OCI-M1 (cell line): ENCODE measurements at regions not wholly inside any gene's neighbourhood (a gene's known extent, or its start where the extent isn't known, plus 50 kb on each side); places are given as distances from the start of the nearest gene placed in this dataset.

Source experiments
- DNase-seq: peaks from one replicate; lab custom pipeline; 2025; lab: John Stamatoyannopoulos, UW

DNA sequence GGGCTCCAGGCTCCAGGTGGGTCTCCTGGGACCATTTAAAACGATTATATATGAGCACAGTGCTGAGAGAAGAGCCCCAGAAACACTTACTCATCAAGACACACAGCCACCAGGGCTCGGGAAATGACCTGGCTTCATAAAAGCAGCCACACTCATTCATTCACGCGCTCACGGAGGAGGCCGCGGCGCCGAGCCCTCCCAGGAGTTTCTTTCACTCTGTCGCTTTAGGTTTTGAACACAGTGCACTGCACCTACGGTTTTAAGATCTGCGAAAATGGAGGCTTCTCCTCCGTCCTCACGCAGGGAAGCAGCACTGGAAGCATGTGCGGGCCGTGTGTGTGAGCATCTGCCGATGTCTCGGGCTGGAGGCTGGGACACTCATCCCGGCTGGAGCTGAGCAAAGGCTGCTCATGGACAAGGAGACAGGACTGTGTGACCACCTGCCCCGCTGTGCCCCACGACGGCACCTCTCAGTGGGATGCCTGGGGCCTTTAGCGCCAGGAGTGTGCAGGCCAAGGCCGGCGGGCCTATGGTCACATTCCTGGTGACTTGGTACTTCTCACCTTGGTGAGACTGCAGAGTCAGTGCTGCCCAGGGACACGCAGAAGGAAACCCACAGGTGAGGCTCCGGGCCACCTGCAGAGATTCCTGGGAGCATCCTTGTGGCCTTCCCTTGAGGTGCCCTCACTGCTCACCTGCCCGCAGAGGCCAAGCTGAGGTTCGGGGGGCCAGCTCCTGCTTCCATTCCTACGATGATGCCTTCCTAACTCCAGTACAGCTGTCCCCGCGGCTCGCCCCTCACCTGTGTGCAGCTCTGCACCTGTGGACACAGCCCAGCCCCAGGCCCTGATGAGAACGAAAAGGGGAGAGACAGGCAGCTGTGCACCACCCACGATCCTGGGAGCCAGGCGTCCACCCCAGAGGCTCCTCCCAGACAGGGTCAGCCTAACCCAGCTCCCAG lies 872.0 kb downstream of the BRD1 start:
- no peak for DNase-seq

DNA sequence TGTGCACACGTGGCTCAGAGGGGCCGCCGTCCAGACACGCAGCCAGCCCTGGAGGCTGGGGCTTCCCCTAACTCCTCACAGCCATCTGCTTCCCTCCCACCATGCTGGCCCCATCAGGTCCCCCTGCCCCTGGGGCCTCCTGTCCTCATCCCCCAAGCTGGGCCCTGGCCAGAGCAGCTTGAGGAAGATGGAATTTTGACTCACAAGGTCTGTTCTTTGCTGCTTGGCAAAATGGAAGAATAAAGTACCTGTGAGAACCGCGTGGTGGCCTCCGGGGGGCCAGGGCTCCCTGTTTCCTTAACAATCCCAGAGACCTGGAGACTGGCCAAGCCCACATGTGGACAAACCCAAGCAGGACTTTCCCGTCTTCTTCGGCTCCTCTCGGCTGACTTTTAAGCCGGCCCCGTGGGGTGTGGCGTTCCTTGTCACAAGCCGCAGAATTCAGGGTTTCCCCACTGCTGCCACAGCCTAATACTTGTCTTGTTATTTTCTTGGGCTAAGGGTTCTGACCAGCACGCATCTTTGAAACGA lies 872.8 kb downstream of the BRD1 start:
- no peak for DNase-seq

DNA sequence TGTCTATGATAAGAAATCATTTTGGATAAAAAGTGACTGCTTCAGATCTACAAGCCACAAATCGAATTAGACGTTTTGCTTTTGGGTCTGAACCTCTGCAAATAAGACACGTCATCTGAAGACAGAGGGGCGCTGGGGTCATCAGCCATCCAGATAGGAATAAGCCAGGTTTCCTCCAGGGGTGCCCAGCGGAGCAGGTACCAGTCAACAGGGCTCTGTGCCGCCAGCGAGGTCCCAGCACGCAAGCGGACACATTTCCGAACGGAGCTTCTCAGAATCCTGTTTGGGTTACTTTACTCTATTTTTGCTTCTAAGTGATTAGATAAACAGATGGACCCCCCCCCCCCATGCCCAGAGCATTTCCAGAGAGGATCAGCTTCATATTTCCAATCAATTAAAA lies 873.8 kb downstream of the BRD1 start:
- no peak for DNase-seq

DNA sequence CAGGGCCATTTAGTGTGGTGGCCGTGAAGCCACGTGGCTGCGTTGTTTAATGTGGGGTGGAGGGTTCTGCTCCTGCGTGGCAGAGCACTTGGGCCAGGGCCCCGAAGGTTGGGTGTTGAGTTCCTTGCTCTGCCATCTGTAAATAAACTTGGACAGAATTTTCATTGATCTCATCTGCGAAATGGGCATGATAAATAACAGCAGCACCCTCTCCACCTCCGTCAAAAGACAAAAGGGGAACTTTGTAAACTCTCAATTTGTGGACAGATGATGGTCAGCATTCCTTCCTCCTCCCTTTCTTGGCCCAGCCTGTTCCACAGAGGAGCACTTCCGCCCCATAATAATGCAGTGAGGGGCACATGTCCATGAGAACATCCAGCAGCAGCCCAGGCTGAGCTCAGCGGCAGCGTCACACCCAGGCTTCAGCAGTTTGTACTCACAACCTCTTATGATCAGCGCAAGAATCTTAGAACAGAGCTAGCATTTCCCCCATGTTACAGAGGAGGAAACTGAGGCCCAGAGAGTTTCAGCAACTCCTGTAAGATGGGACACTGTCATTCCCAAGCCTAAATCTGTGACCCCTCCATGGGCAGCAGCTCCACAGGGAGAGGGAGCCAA lies 874.5 kb downstream of the BRD1 start:
- DNase-seq: no peak

DNA sequence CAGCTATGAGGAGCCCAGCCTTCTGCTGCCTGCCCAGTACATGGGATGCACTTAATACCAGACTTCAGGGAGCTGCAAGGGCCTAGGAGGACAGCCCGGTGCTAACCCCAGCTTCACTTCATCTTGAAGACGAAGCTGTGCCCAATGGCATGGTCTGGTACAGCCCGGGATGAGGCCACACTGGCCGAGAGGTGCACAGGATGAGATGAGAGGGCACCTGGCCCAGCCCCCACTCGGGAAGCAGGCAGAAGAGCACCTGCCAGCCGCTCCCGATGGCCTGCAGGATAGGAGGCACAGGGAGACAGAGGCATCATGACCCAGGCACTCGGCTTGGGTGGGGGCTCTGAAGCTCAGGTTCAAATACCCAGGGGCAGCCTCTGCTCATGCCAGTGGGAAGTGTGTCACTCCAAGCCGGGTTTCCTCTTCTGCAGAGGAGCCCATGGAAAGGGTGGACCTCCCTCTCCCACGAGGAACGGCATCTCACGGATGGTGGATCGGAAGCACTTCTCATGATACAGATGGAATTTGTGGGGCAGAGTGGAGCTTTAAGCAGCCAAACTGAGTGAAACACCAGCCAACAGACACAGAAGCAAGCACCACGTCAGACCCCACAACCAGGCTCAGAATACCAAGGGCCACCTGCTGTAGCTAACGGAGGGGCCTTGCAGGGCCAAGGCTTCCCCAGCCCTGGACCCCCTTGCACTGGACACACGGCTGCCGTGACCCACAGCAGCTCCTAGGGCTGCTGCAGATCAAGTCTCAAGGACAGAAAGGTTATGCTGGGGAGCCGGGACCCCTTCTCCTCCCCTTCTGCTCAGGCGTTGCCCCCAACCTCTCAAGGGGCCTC lies 875.2 kb downstream of the BRD1 start:
- DNase-seq: no peak

DNA sequence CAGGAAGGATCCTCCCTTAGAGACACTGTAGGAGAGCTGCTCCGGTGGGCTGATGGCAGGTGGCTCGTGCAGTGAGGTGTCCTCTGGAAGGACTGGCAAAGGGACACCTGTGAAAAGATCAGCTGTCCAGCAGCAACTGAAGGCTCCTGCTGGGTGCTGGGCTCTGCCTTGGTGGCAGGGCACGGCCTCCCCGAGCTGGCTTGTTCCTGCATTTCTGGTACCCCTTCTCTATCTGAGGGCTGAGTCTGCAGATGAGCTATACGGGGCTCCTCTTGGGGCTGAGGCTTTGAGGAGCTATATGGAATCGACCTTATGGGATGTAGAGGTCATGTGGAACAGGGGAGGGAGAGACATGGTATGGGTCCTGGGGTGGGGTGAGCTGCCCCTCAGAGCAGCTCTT lies 875.8 kb downstream of the BRD1 start:
- DNase-seq: no peak

DNA sequence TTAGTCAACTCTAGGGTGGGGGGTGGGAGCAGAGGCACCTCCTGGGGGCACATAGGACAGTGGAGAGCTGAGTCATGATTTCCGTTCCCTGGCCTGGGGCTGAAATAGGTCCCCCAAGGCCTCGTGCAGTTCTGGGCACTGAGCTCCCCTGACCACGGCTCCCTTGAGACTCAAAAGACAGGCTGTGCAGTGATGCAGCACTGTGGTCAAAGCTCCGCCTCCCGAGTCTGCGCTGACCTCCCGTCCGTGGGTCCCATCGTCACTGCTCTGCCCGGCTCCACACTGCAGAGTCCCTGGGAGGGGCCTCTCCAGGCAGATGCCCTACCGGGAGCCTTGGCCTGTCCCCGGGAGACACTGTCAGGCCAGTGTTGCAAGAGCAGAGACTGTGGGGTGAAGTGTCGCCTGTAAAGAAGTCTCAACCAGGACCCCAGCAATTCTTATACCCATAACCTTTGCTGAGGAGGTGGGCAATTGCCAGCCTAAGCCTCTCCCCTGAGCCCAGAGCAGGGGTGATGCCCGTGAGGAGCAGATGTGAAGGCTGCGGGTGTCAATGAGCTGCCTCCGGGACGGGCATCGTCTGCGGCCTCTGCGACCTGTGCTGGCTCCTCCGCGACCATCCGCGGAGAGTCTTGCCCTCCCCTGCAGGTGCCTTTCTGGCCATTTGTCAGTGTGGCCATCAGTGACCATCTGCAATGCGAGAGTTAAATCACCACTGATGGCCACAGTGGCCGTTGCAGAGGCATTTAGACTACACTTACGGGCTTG lies 877.3 kb downstream of the BRD1 start:
- no peak for DNase-seq

DNA sequence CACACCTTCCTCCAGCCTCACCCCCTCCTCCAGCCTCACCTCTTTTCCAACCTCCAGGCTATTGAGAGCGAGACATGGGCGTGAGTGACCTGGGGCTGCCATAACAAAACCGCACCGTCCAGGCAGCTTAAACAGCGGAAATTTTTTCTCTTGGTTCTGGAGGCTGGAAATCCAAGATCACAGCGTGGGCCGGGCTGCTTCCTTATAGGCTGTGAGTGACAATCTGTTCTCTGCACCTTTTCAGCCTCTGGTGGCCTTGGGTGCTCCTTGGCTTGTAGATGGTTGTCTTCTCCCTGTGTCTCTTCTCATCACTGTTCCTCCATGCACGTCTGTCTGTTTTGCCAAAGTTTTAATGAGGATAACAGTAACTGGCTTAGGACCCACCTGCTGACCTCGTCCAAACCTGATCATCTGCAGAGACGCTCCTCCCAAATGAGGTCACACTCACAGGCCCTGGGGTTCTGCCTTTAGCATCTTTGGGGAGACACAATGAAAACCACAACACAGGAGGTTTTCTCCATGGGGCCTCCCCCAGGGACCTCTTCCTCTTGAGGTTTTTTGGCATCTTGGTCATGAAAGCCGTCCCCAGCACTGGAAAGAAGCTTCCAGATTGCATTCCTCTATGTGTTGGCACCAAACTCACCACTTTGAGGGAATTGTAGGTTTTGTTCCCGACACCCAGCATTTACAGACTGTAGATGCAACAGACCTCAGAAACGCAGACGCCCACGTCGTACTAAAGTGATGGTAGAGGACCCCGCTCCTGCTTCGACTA lies 878.1 kb downstream of the BRD1 start:
- DNase-seq: no peak

DNA sequence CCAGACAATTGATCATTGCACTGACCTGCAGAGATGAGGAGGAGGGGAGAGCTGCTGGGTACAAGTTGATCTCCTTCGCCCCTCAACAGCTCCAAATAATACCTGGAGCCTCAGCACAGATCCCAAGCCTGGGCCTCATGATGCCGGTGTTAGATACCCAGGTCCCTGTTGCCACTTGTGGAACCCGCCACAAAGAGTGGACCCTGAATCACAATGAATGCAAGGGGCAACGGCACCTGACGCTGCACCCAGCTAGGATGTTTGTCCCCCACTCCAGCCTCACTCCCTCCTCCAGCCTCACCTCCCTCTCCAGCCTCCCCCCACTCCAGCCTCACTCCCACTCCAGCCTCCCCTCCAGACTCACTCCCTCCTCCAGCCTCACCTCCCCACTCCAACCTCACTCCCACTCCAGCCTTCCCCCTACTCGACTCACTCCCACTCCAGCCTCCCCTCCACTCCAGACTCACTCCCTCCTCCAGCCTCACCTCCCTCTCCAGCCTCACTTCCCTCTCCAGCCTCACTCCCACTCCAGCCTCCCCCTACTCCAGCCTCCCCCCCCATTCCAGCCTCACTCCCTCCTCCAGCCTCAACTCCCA lies 879.0 kb downstream of the BRD1 start:
- DNase-seq: no peak

DNA sequence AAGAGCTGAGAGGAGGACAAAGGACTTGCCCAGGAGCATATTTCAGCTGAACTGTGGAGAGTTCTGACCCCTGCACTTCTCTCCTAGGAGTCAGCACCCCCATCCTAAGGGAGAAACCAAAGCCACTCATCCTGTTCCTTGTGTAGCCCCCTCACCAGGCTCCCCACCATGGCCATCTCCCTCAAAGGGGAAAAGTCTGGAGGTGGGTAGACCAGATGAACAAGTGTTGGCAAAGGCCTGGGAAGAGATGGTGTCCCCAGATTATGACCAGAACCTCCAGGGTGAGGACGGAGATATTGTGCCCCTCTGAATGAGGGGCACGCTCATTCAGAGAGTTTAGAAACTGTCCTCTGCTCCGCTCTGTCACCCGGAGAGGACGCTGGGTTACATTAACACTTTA lies 880.0 kb downstream of the BRD1 start:
- DNase-seq: no peak

DNA sequence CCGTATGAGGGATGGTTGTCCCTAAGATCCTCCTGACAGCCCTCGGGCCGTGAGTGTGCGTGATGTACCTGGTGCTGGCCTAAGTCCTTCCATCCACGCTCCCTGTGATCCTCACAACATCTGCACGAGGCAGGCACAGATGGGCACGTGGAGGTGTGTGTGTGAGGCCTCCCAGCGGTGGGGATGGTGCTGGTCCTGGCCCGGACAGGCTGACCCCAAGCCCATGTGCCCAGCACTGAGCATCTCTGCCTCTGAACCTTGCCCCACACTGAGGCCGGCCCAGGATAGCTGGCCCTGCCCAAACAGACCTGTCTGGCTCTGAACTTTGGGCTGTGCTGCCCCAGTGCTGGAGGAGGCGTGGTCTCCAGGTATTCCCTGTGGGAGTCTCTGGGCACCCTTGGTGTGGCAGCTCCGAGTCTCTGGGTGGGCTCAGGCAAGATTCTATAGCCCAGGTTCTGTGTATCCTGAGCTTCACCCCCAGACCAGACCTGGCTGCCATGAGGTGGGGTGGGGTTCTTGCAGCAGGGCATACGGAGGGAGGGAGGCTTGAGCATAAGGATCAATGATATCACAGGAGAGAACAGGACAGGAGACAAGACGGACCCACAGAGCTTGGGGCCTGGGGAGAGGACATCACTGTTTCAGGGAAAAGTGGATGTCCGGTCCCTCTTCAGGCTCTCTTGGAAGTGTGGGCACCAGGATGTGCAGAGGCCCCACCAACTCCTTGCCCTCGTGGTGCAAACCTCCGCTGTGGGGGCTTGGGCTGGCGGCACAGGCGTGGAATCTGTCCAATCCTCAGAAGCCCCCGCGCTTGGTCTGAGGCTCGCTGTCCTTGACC lies 881.8 kb downstream of the BRD1 start:
- DNase-seq: no peak

DNA sequence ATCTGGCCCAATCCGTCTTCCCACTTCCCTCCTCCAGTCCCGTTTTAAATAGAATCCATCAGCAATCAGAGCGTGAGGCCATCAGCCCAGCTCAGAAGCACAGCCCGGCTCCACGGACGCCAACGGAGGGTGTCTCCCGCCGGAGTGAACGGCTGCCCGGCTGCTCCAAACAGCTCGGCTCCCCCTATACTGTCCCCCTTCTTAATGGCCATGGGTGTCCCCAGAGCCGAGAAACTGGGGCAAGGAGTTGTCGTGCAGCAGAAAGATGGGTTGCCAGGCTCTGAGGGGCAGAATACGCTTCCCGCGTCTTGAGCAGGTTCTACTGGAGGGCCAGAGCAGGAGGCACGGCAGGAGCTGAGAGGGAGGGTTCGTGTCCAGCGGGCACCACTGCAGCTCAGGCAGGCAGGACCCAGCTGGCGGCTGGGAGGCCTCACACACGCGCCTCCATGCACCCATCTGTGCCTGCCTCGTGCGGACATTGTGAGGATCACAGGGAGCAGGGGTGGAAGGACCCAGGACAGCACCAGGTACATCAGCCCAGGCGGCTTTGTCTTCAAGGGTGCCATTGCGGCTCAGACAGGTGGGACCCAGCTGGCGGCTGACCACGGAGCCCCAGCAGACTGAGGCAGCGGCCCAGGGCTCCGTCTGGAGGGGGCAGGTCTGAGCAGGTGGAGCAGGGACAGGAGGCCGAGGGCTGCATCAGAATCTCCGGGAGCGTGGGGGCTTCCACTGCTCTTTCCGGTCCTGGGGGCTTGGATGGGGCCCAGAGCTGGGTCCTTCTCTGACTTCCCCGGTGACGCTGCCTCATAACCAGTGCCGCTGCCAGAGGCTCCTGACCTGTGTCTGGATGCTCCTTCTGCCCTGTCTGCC lies 882.7 kb downstream of the BRD1 start:
- no peak for DNase-seq

DNA sequence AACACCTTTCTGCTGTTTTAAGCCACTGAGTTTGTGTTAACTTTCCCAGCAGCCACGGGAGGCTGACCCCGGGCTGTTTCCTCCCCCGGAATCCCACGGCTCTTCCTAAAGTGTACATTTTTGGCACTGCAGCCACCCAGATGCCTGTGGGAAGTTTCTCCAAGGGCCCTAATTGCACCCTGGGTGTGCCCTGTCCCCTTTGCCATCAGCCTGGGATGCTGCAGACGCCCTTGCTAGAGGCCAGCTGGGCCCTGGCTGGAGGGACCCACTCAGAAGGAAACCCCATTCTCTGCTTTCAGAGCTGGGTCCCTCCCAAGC lies 883.3 kb downstream of the BRD1 start:
- DNase-seq: no peak

DNA sequence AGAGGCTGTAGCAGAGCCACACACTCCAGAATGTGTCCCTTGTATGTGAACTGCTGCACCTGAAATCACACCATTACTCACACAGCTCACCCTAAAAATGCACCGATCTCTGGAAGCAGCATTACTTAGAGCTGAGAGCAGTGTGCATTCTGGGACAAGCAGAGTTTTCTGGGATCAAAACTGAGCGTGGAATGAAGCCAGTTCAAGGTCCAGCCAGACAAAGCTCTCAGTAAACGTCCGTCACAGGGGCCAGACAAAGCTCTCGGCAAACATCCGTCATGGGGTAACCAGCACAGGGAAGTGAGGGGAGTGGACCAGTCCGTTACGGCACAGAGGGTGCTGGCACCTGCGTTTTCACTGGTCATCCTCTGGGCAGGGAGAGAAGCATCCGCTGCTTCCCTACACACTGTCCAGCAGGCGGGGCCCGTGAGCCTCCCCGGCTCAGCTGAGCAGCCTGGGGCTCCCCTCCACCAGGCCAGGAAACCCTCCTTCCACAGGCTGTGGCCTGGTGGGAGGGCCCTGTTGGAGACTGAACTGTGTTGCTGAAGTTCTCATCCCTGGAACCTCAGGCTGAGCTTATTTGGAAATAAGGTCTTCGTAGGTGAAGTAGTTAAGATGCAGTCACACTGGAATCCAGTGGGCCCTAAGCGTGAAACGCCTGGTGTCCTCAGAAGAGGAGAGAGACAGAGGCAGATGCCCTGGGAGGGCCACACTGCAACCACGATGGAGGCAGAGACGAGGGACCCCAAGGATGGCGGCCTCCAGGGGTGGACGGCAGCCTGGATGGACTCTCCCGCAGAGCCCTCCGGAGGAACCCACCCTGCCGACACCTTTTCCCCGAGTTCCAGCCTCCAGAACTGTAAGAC lies 883.9 kb downstream of the BRD1 start:
- DNase-seq: peak; percentile 31

DNA sequence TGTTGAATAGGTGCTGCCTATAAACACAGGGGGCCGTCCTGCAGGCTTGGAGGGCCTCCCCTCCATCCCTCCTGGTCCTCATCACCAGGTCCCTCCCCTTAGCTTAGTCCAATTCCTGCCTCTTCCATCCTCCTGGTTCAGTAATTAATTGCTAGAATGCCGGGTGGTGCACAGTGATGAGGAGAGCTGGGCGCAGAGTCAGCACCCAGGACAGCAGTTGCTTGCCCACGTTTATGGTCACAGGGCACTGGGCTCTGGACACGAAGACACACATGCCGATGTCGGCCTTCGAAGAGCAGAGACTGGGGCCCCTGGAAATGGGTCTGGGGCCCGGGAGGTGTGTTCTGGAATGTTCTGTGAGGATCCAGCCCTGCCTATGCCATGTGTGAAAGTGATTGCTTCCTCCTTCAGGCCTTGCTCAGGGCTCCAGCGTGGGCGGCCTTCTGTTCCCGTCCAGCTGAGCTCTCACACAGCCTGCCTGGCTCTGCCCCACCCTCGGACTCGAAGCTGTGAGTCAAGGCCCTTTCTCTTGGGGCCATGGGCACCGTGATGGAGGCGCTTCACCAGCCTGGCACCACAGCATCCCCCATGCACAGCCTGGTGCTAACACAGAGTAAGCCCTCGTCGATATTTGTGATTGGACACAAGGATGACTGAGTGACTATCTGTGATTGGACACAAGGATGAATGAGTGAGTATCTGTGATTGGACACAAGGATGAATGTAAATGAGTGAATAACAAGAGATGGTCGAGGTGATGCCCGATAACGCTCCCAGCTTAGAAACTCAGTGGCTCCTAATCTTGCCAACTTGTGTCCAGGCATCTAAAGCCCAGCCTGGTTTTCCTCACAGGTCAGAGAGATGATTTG lies 884.7 kb downstream of the BRD1 start:
- no peak for DNase-seq

DNA sequence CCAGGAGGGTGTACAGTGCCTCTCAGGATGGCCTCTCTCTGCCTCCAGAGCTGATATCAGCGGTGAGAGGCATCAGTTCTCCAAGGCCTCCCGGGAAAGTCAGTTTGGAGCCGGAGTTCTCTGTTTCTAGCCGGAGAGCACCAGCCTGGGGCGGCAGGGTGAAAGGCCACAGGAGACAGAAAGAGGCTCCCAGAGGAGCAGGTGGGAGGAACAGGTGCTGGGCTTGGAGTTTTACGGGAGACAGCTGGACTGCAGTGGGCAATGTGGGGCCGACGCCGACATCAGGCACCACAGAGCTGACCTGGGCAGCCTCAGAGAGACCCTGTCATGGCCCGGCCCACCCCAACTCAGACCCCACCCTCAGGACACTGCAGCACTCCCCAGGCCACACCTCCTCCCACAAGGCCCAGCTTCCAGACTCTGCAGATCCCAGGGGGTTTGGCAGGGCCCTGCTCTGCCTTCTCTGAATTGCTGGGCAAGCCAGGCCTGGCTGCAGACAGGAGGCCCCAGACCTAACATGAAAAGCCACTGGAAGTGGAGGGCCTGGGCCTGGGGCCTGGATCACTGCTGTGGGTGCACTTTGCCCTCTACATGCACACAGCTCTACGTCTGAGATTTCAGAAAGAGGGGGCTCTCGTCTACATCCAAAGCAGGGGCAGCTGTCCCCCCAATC lies 885.6 kb downstream of the BRD1 start:
- no peak for DNase-seq
